ENCODE measurements at regions not wholly inside any gene's neighbourhood (a gene's known extent, or its start where the extent isn't known, plus 50 kb on each side); places are given as distances from the start of the nearest gene placed in this dataset.

- TF ChIP-seq ZNF70 (CRISPR knock-in tag; IDR thresholded peaks at IDR 0.05) = no peak
- no peak for TF ChIP-seq ZNF8 (CRISPR knock-in tag; IDR thresholded peaks at IDR 0.05)
- no peak for TF ChIP-seq ZNF565 (CRISPR knock-in tag; conservative IDR thresholded peaks at IDR 0.05; ENCODE audit: low read depth)
- TF ChIP-seq POU6F1 (CRISPR knock-in tag; IDR thresholded peaks at IDR 0.05; ENCODE audit: borderline replicate concordance, low read depth) = no peak
- no peak for TF ChIP-seq ZFP3 (CRISPR knock-in tag; IDR thresholded peaks at IDR 0.05)
- TF ChIP-seq CSRNP3 (CRISPR knock-in tag; IDR thresholded peaks at IDR 0.05) = no peak
- no peak for TF ChIP-seq RARB (CRISPR knock-in tag; IDR thresholded peaks at IDR 0.05)
- TF ChIP-seq ARNTL (CRISPR knock-in tag; IDR thresholded peaks at IDR 0.05; ENCODE audit: borderline replicate concordance, low read depth) = no peak
- no peak for TF ChIP-seq BACH2 (CRISPR knock-in tag; IDR thresholded peaks at IDR 0.05; ENCODE audit: borderline replicate concordance)
- no peak; the same call in 1 of the 2 replicates for TF ChIP-seq TSHZ2 (CRISPR knock-in tag; IDR thresholded peaks at IDR 0.05)
Observed at GRCh38 chr10:64528294-64529002, 1007.2 kb downstream of the REEP3 start.
